ENCODE measurements at regions not wholly inside any gene's neighbourhood (a gene's known extent, or its start where the extent isn't known, plus 50 kb on each side); places are given as distances from the start of the nearest gene placed in this dataset.

DNA sequence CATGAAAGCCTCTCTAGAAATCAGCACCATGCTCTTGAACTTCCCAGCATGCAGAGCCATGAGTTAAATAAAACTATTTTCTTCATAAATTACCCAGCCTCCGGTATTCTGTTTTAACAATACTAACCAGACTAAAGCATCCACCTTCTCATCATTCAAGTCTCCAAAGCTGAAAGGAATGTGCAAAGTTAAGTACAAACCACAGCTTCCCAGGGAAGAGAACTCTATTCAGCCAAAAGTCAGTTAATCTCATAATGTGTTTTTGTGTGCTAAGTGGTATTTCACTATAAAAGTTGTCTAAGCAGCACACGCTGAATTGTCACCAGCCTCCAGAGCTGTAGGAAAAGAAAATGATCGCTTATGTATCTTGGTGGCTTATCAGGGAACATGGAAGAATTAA is 135.5 kb upstream of the KCNH8 start:
- Histone ChIP-seq H3K27ac (no peak overlapping the region), H3K36me3 (no peaks in the 10 kb centered on the region), H3K27me3 (ENCODE audit: insufficient read depth, low read depth, severe bottlenecking) (no peaks in the 10 kb centered on the region), H3K9me3 (ENCODE audit: severe bottlenecking) (no peaks in the 10 kb centered on the region), H3K4me3 (ENCODE audit: low read depth, low read length) (no peak overlapping the region)
- TF ChIP-seq CTCF (IDR thresholded peaks at IDR 0.05; ENCODE audit: low read depth, low read length) = no peak
- DNase-seq = no peak

DNA sequence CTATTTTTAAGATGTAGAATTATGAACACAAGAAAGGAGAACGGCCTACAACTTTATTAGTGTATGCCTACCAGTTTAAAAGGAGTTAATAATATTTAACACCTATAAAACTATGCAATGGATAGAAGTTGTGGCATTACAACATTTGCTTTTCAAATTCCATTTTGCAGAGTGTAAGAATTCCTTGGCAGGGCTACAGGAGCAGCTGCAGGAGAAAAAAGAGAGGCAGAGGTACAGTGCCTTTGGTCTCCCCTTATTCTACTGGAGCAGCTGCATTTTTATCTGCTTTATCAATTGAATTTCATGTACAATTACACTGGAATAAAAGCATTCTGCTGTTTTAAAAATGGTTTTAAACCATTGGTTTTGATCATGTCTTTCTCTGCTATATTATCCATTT is 145.7 kb upstream of the KCNH8 start:
- TF ChIP-seq CTCF (IDR thresholded peaks at IDR 0.05; ENCODE audit: low read depth, low read length) = no peak
- DNase-seq = no peak
- no peaks in the 10 kb centered on the region for H3K36me3 ChIP-seq

DNA sequence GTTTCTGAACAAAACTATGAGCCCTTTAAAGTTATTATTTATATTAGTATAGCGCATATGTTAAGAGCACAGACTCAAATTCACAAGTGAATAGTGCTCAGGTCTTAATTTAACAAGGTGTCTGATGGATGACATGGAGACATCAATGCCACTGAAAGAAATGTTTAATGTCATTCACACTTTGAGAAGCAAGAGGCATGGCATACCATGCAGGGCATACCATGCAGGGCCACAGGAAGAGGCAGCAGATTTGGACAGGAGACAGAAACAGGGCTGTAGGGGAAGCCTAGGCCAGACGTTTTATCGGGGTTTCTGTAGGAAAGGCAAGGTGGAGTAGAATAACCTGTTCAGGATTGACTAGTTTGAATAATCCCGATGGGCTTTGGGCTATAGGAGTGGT is 150.2 kb upstream of the KCNH8 start:
- Histone ChIP-seq H3K4me3 (ENCODE audit: low read depth, low read length) (no peak overlapping the region), H3K27me3 (ENCODE audit: insufficient read depth, low read depth, severe bottlenecking) (no peaks in the 10 kb centered on the region), H3K36me3 (no peaks in the 10 kb centered on the region), H3K9me3 (ENCODE audit: severe bottlenecking) (no peaks in the 10 kb centered on the region), H3K27ac (no peak overlapping the region)
- no peak for DNase-seq
- no peak for TF ChIP-seq CTCF (IDR thresholded peaks at IDR 0.05; ENCODE audit: low read depth, low read length)

More for the DNA sequence above, 145.7 kb upstream of the KCNH8 start:
- Histone ChIP-seq H3K4me3 (ENCODE audit: low read depth, low read length) (no peak overlapping the region), H3K9me3 (ENCODE audit: severe bottlenecking) (no peaks in the 10 kb centered on the region), H3K27ac (no peak overlapping the region), H3K27me3 (ENCODE audit: insufficient read depth, low read depth, severe bottlenecking) (no peaks in the 10 kb centered on the region)

DNA sequence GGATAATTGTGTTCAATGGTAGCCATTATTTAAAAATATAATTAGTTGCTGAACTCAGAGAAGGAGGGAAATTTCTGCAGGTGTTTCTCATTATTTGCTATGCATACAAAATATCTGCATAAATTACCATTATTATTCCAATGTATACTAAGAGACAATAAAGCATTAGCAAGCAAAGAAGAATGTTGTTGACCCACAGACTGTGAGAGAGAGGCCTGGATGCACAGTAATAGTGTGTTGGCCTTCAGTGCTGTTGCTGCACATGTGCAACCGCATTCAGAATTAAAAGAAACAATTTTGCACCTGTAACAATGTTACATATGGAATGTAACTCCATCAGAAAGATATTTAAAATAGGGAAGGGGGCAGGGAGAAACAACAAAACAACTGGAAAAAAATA is 155.6 kb upstream of the KCNH8 start:
- no peak for DNase-seq
- no peak for TF ChIP-seq CTCF (IDR thresholded peaks at IDR 0.05; ENCODE audit: low read depth, low read length)

DNA sequence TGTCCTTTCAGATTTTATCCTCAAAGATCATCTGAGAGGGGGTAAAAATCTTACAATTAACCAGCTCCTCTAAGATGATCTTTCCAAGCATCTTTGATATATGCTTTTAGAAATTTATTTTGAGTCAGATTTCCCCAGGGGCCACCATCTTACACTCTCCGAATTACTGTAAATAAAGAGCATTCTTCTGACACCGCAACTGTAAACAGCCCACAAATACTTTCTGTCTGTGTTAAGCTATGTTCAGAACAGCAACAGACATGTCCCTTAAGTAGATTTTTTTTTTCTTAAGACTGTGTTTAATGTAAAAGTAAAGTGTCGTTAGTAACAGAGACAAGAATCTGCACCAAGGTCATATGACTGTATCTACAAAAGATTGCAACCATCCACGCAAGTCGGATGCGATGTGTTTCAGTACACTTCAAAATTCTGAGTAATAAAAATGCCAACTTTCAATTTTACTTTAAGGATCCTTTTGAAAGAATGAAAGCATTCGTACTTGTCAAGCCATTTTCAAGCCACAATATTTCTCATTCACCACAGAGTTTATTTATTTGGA is 159.0 kb upstream of the KCNH8 start:
- H3K36me3 ChIP-seq = no peaks in the 10 kb centered on the region
- no peaks in the 10 kb centered on the region for H3K9me3 ChIP-seq (ENCODE audit: severe bottlenecking)
- no peaks in the 10 kb centered on the region for H3K27me3 ChIP-seq (ENCODE audit: insufficient read depth, low read depth, severe bottlenecking)
- H3K4me3 ChIP-seq (ENCODE audit: low read depth, low read length) = no peak overlapping the region
- no peak for TF ChIP-seq CTCF (IDR thresholded peaks at IDR 0.05; ENCODE audit: low read depth, low read length)
- H3K27ac ChIP-seq = no peak overlapping the region
- no peak for DNase-seq

More for the DNA sequence above, 155.6 kb upstream of the KCNH8 start:
- H3K27ac ChIP-seq = no peak overlapping the region
- no peaks in the 10 kb centered on the region for H3K36me3 ChIP-seq
- H3K9me3 ChIP-seq (ENCODE audit: severe bottlenecking) = no peaks in the 10 kb centered on the region
- no peak overlapping the region for H3K4me3 ChIP-seq (ENCODE audit: low read depth, low read length)
- H3K27me3 ChIP-seq (ENCODE audit: insufficient read depth, low read depth, severe bottlenecking) = no peaks in the 10 kb centered on the region

- Histone ChIP-seq H3K4me3 (ENCODE audit: low read depth, low read length) (no peak overlapping the region), H3K27me3 (ENCODE audit: insufficient read depth, low read depth, severe bottlenecking) (no peaks in the 10 kb centered on the region), H3K9me3 (ENCODE audit: severe bottlenecking) (no peaks in the 10 kb centered on the region), H3K36me3 (no peaks in the 10 kb centered on the region), H3K27ac (no peak overlapping the region)
- no peak for DNase-seq
- peak; percentile 55 for TF ChIP-seq CTCF (IDR thresholded peaks at IDR 0.05; ENCODE audit: low read depth, low read length)
Measured at GRCh38 chr3:18988614-18989229, 159.6 kb upstream of the KCNH8 start.

Measured in WERI-Rb-1 (cell line).